ENCODE measurements at regions not wholly inside any gene's neighbourhood (a gene's known extent, or its start where the extent isn't known, plus 50 kb on each side); places are given as distances from the start of the nearest gene placed in this dataset.
A peak's percentile ranks its signal among the peaks of the same experiment; 100 is the strongest.

DNA sequence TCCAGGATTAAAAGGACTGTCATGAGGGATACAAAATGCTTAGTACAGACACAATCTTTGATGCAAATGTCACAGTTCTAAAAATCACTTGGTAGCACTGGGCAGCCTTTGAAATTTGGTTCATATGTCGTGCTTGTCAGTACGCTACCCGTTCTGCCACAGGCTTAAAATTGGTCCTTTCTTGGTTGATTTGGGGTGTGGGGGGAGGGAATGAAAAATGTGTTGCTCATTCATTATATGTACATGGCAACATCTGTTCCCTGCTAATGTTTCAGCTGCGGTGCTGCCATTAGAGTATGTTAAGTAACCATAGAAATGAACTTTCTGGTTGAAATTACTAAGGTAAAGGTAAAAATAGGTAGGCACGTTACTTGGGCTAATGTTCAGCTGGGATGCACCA is 155.4 kb upstream of the ARHGAP5 start:
- H3K4me1 Mint-ChIP-seq (ENCODE audit: low read depth): no peaks in the 10 kb centered on the region
- H3K36me3 Mint-ChIP-seq (ENCODE audit: low read depth): no peaks in the 10 kb centered on the region
- ChIA-PET POLR2A (no interaction called here), CTCF (interaction anchor here (2.0 to 2.2 kb wide), 2 partner anchors 330 to 333 kb away, joined by 5 to 7 read pairs; no protein-coding TSS in a partner anchor)
- TF ChIP-seq, protein P1, sequence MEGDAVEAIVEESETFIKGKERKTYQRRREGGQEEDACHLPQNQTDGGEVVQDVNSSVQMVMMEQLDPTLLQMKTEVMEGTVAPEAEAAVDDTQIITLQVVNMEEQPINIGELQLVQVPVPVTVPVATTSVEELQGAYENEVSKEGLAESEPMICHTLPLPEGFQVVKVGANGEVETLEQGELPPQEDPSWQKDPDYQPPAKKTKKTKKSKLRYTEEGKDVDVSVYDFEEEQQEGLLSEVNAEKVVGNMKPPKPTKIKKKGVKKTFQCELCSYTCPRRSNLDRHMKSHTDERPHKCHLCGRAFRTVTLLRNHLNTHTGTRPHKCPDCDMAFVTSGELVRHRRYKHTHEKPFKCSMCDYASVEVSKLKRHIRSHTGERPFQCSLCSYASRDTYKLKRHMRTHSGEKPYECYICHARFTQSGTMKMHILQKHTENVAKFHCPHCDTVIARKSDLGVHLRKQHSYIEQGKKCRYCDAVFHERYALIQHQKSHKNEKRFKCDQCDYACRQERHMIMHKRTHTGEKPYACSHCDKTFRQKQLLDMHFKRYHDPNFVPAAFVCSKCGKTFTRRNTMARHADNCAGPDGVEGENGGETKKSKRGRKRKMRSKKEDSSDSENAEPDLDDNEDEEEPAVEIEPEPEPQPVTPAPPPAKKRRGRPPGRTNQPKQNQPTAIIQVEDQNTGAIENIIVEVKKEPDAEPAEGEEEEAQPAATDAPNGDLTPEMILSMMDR (IDR thresholded peaks at IDR 0.05): no peak
- DNase-seq (no peak), ATAC-seq (no peak)
- intact Hi-C loops (cut with micrococcal nuclease): no loop called here
- H3K27ac Mint-ChIP-seq: no peak overlapping the region
- no peaks in the 10 kb centered on the region for H3K9me3 Mint-ChIP-seq
- H3K27me3 Mint-ChIP-seq: peaks cover 2% of the 10 kb centered on the region
- H3K4me3 Mint-ChIP-seq: no peak overlapping the region

DNA sequence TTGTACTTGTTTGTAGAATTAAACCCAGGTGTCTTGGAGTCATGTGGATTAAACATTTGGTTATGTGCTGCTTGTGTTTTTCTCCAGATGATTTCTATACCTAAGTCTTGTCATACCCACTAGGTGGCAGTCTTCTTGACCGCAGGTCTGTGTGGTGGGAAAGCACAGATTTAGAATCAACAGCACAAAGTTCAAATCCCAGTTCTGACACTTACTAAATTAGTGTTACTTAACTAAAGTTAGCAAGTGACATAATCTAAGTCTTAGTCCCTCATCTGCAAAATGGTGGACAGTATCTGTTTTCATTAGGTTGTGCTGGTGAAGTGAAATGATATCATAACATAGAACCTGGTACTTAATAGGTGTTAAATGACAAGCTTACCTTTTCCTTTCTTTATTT is 151.0 kb upstream of the ARHGAP5 start:
- no peak overlapping the region for H3K4me3 Mint-ChIP-seq
- H3K4me1 Mint-ChIP-seq (ENCODE audit: low read depth): no peaks in the 10 kb centered on the region
- H3K27ac Mint-ChIP-seq: no peak overlapping the region
- DNase-seq (peak; percentile 30), ATAC-seq (peak; percentile 39)
- no peaks in the 10 kb centered on the region for H3K27me3 Mint-ChIP-seq
- CTCF ChIA-PET: interaction anchor here (0.5 to 5.9 kb wide), 30 partner anchors 8 to 634 kb away, joined by 3 to 70 read pairs (median 3); no protein-coding TSS in a partner anchor
- intact Hi-C loops (cut with micrococcal nuclease): loop anchor here (5.0 kb wide), 1 partner anchor 326 kb away; no protein-coding TSS in a partner anchor
- H3K36me3 Mint-ChIP-seq (ENCODE audit: low read depth): no peaks in the 10 kb centered on the region
- H3K9me3 Mint-ChIP-seq: no peaks in the 10 kb centered on the region
- TF ChIP-seq, protein P1 (IDR thresholded peaks at IDR 0.05): peak; percentile 62
- POLR2A ChIA-PET: no interaction called here

DNA sequence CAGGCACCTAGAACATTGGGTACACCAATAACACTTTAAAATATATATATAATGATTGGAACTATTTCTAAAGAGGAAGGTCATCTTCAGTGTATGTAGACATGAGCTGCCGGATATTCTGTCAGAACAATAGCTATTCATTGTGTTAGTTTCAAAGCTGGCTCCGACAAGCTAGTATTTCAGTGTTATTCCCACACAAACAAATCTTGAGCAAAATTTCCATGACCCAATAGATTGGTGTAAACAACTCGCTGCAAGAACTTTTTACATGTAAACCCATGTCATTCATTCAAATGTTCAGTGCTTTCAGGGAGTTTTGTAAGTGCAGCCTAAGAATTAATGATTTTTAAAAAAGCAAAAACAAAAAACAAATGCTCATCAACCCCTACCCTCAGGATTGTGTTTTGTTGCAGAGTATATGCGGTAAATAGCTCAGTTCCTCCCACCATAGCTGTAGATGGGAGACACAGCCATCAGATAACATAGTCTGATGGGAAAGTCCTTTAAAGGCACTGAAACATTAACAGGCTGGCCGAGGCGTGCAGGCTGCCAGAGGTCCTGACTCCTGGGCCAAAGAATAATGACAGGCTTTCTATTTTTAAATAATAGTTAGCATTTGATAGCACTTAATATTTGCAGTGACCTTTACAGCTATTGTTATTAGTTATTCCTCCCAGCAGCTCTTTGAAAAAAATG is 150.3 kb upstream of the ARHGAP5 start:
- CTCF ChIA-PET: interaction anchor here (0.5 to 5.9 kb wide), 25 partner anchors 8 to 633 kb away, joined by 3 to 70 read pairs (median 3); no protein-coding TSS in a partner anchor
- H3K27ac Mint-ChIP-seq: no peak overlapping the region
- POLR2A ChIA-PET: interaction anchor here (0.7 kb wide), 1 partner anchor 323 kb away, joined by 3 read pairs; no protein-coding TSS in a partner anchor
- no peaks in the 10 kb centered on the region for H3K27me3 Mint-ChIP-seq
- no peaks in the 10 kb centered on the region for H3K4me1 Mint-ChIP-seq (ENCODE audit: low read depth)
- no peak overlapping the region for H3K4me3 Mint-ChIP-seq
- TF ChIP-seq, protein P1 (IDR thresholded peaks at IDR 0.05): no peak
- DNase-seq (no peak), ATAC-seq (no peak)
- intact Hi-C loops (cut with micrococcal nuclease): loop anchor here (5.0 kb wide), 1 partner anchor 326 kb away; no protein-coding TSS in a partner anchor
- H3K9me3 Mint-ChIP-seq: no peaks in the 10 kb centered on the region
- H3K36me3 Mint-ChIP-seq (ENCODE audit: low read depth): no peaks in the 10 kb centered on the region

DNA sequence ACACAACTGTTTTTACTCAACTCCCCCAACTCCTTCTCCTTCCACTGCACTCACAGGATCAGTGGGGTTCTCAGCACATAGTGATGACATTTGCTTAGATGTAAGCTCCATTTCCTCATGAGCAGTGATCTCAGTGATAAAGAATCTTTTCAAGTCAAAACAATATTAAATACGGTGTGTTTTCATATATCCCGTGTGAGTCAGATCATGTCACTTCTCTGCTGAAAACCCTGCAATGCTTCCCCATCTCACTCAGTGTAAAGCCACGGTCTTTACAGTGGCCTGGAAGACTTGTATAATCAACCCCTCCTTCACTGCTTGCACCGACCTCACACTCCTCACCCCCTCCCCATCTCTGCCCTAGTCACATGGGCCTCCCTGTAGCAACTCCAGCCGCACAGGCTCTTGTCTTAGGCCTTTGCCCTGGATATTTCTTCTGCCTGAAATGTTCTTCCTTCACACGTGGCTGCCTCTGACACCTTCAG is 149.7 kb upstream of the ARHGAP5 start:
- intact Hi-C loops (cut with micrococcal nuclease): loop anchor here (5.0 kb wide), 1 partner anchor 325 kb away; no protein-coding TSS in a partner anchor
- Mint-ChIP-seq H3K4me3 (no peak overlapping the region), H3K27me3 (no peaks in the 10 kb centered on the region), H3K9me3 (no peaks in the 10 kb centered on the region), H3K4me1 (ENCODE audit: low read depth) (no peaks in the 10 kb centered on the region), H3K27ac (no peak overlapping the region), H3K36me3 (ENCODE audit: low read depth) (no peaks in the 10 kb centered on the region)
- ChIA-PET POLR2A (no interaction called here), CTCF (interaction anchor here (1.0 to 5.9 kb wide), 10 partner anchors 10 to 632 kb away, joined by 3 to 70 read pairs (median 6); no protein-coding TSS in a partner anchor)
- TF ChIP-seq, protein P1 (IDR thresholded peaks at IDR 0.05): no peak
- DNase-seq: no peak
- ATAC-seq: peak; percentile 68

DNA sequence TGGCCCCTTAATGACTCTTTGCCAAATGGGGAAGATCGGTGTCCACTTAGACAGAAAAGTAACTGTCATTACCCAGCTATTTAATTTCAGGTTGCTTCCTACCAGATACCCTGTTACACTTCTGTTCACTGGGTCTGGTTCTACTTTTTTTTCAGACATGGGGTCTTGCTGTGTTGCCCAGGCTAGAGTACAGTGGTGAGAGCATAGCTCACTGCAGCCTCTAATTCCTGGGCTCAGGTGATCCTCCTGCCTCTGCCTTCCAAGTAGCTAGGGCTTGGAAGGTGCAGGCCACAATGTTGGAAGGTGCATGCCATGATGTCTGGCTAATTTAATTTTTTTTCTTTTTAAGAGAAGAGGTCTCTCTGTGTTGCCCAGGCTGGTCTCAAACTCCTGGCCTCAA is 147.0 kb upstream of the ARHGAP5 start:
- DNase-seq (no peak), ATAC-seq (no peak)
- Mint-ChIP-seq H3K27me3 (no peaks in the 10 kb centered on the region), H3K4me3 (no peak overlapping the region), H3K9me3 (no peaks in the 10 kb centered on the region), H3K36me3 (ENCODE audit: low read depth) (no peaks in the 10 kb centered on the region), H3K27ac (no peak overlapping the region), H3K4me1 (ENCODE audit: low read depth) (no peaks in the 10 kb centered on the region)
- ChIA-PET CTCF (interaction anchor here (0.6 kb wide), 1 partner anchor 321 kb away, joined by 3 read pairs; no protein-coding TSS in a partner anchor), POLR2A (interaction anchor here (0.6 kb wide), 1 partner anchor 1681 kb away, joined by 4 read pairs; no protein-coding TSS in a partner anchor)
- TF ChIP-seq, protein P1 (IDR thresholded peaks at IDR 0.05): no peak
- intact Hi-C loops (cut with micrococcal nuclease): loop anchor here (10.0 kb wide), 1 partner anchor 145 kb away; the partner anchor contains the start of gene ARHGAP5
